GM19372 (cell line): ENCODE measurements at regions not wholly inside any gene's neighbourhood (a gene's known extent, or its start where the extent isn't known, plus 50 kb on each side); places are given as distances from the start of the nearest gene placed in this dataset.

Experiments
- ATAC-seq: cut with Tn5 transposase; IDR thresholded peaks from one replicate; pipeline ENCODE4 v1.9.1; 2021; ENCODE audit warnings: mild to moderate bottlenecking, low read depth, moderate library complexity; ENCODE audit not compliant: unreplicated experiment

GRCh38 chr15:93506646-93507045, 417.6 kb upstream of the RGMA start:
- no peak for ATAC-seq

- ATAC-seq, result no peak
Measured at GRCh38 chr15:93505506-93505905, 416.5 kb upstream of the RGMA start.

GRCh38 chr15:93501946-93502345, 412.9 kb upstream of the RGMA start:
- no peak for ATAC-seq

- ATAC-seq, result no peak
Measured at GRCh38 chr15:93500155-93500554, 411.1 kb upstream of the RGMA start.

GRCh38 chr15:93497291-93497690, 408.3 kb upstream of the RGMA start:
- ATAC-seq, result no peak

GRCh38 chr15:93496888-93497287, 407.9 kb upstream of the RGMA start:
- ATAC-seq, result no peak

- ATAC-seq, result no peak
Measured at GRCh38 chr15:93495799-93496637, 407.0 kb upstream of the RGMA start.

- no peak for ATAC-seq
Measured at GRCh38 chr15:93493172-93493571, 404.2 kb upstream of the RGMA start.

GRCh38 chr15:93491291-93491690, 402.3 kb upstream of the RGMA start:
- ATAC-seq, result no peak

- no peak for ATAC-seq
Measured at GRCh38 chr15:93488296-93488713, 399.3 kb upstream of the RGMA start.

GRCh38 chr15:93486407-93487117, 397.6 kb upstream of the RGMA start:
- ATAC-seq, result no peak

- ATAC-seq, result no peak
Measured at GRCh38 chr15:93485438-93486327, 396.7 kb upstream of the RGMA start.

- no peak for ATAC-seq
Measured at GRCh38 chr15:93483923-93484322, 394.9 kb upstream of the RGMA start.

- ATAC-seq, result no peak
Measured at GRCh38 chr15:93482731-93483130, 393.7 kb upstream of the RGMA start.

- ATAC-seq, result no peak
Measured at GRCh38 chr15:93479715-93480114, 390.7 kb upstream of the RGMA start.

GRCh38 chr15:93478947-93479346, 389.9 kb upstream of the RGMA start:
- no peak for ATAC-seq

GRCh38 chr15:93477721-93478120, 388.7 kb upstream of the RGMA start:
- ATAC-seq, result no peak

- ATAC-seq, result no peak
Measured at GRCh38 chr15:93477188-93477587, 388.2 kb upstream of the RGMA start.

GRCh38 chr15:93476491-93477177, 387.6 kb upstream of the RGMA start:
- ATAC-seq, result no peak

- ATAC-seq, result no peak
Measured at GRCh38 chr15:93474728-93475127, 385.7 kb upstream of the RGMA start.
